ENCODE measurements at regions not wholly inside any gene's neighbourhood (a gene's known extent, or its start where the extent isn't known, plus 50 kb on each side); places are given as distances from the start of the nearest gene placed in this dataset.

GRCh38 chr7:109318136-109318535 is 748.5 kb downstream of the DNAJB9 start:
- TF ChIP-seq CTCF (IDR thresholded peaks at IDR 0.05 in 4 of 5, conservative IDR thresholded peaks at IDR 0.05 in 1 of 5) (no peak), POLR2A (IDR thresholded peaks at IDR 0.05) (no peak)
